Fibroblast of skin of scalp (primary cell): ENCODE measurements at regions not wholly inside any gene's neighbourhood (a gene's known extent, or its start where the extent isn't known, plus 50 kb on each side); places are given as distances from the start of the nearest gene placed in this dataset.
"Not testable (repeated sequence)": the region's sequence is repeated elsewhere in the genome, so short reads cannot be mapped to it uniquely, and the experiment has no call there.

Experiments
- DNase-seq: peaks from one replicate; pipeline ENCODE4 v3.0.0-alpha.2; 2013

- peak; percentile 76 for DNase-seq
These were observed 165.0 kb upstream of the SULF2 start for GRCh38 chr20:47950124-47950912.

GRCh38 chr20:47949230-47949629 lies 163.9 kb upstream of the SULF2 start:
- no peak for DNase-seq

GRCh38 chr20:47944682-47945081 lies 159.4 kb upstream of the SULF2 start:
- no peak for DNase-seq

GRCh38 chr20:47941869-47942268 lies 156.6 kb upstream of the SULF2 start:
- DNase-seq: no peak

GRCh38 chr20:47940101-47940813 lies 155.0 kb upstream of the SULF2 start:
- no peak for DNase-seq

- no peak for DNase-seq
These were observed 151.3 kb upstream of the SULF2 start for GRCh38 chr20:47936612-47937011.

- DNase-seq: no peak
These were observed 149.5 kb upstream of the SULF2 start for GRCh38 chr20:47934761-47935160.

GRCh38 chr20:47931443-47931842 lies 146.2 kb upstream of the SULF2 start:
- DNase-seq: no peak

GRCh38 chr20:47931002-47931401 lies 145.7 kb upstream of the SULF2 start:
- DNase-seq: no peak

GRCh38 chr20:47929368-47930115 lies 144.3 kb upstream of the SULF2 start:
- DNase-seq: peak; percentile 91

GRCh38 chr20:47927944-47928343 lies 142.7 kb upstream of the SULF2 start:
- DNase-seq: no peak

GRCh38 chr20:47927385-47927851 lies 142.1 kb upstream of the SULF2 start:
- DNase-seq: peak; percentile 56

- DNase-seq: no peak
These were observed 141.4 kb upstream of the SULF2 start for GRCh38 chr20:47926731-47927130.

GRCh38 chr20:47925593-47925992 lies 140.3 kb upstream of the SULF2 start:
- DNase-seq: no peak

GRCh38 chr20:47922269-47922668 lies 137.0 kb upstream of the SULF2 start:
- DNase-seq: peak; percentile 68

- peak; percentile 25 for DNase-seq
These were observed 136.5 kb upstream of the SULF2 start for GRCh38 chr20:47921829-47922228.

GRCh38 chr20:47921408-47921807 lies 136.1 kb upstream of the SULF2 start:
- peak; percentile 79 for DNase-seq

GRCh38 chr20:47917549-47918070 lies 132.3 kb upstream of the SULF2 start:
- DNase-seq: no peak

- DNase-seq: no peak
These were observed 130.2 kb upstream of the SULF2 start for GRCh38 chr20:47915495-47915894.

- peak; percentile 49 for DNase-seq
These were observed 129.5 kb upstream of the SULF2 start for GRCh38 chr20:47914792-47915191.

- DNase-seq: not testable (repeated sequence)
These were observed 127.7 kb upstream of the SULF2 start for GRCh38 chr20:47912786-47913501.

GRCh38 chr20:47912165-47912564 lies 126.9 kb upstream of the SULF2 start:
- not testable (repeated sequence) for DNase-seq
